ENCODE measurements at regions not wholly inside any gene's neighbourhood (a gene's known extent, or its start where the extent isn't known, plus 50 kb on each side); places are given as distances from the start of the nearest gene placed in this dataset.

DNA sequence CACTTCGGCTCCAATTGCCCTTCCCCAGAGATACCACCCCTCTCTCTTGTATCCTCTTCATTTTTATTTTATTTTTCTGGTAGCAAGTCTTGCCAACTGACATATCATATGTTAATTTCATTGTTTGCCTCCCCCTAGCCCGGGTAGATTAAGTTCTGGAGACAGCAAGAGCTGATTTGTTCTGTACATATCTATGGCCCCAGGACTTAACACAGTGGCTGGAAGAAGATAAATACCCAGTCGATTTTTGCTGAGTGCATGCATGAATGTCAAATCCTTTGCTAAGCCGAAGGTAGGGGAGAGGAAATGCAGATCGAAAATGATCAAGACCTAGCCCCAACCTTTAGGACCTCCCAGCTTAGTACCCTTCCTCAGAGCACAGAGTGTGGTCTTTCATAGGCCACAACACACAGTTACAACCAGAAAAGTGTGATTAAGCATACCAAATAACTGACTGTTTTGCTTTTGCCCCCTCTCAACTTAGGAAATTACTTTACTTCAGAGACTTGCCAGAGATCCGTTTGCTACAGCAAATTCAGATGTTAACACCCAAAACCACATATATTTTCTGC, 58.7 kb upstream of the KLF3 start:
- Histone ChIP-seq H3K9ac (ENCODE audit: low read length) (no peak overlapping the region), H3K9me3 (ENCODE audit: low read length) (no peaks in the 10 kb centered on the region), H4K20me1 (ENCODE audit: insufficient read depth) (no peaks in the 10 kb centered on the region), H3K79me2 (replicated peaks; ENCODE audit: insufficient read depth, low read length) (no peaks in the 10 kb centered on the region), H3K4me2 (ENCODE audit: low read length) (no peak overlapping the region), H3K4me3 (ENCODE audit: low read length) (no peak overlapping the region), H3K9me2 (ENCODE audit: insufficient read depth, low read length) (no peaks in the 10 kb centered on the region), H3K27ac (ENCODE audit: low read length) (no peak overlapping the region), H3K27me3 (ENCODE audit: insufficient read depth, low read depth, low read length) (no peaks in the 10 kb centered on the region), H3K36me3 (ENCODE audit: insufficient read depth, low read length) (no peaks in the 10 kb centered on the region), H3F3A (ENCODE audit: insufficient read depth, low read length, poor library complexity, severe bottlenecking) (no peaks in the 10 kb centered on the region), H2AFZ (ENCODE audit: low read depth, low read length) (no peak overlapping the region)
- TF ChIP-seq EZH2 (IDR thresholded peaks at IDR 0.05; ENCODE audit: borderline replicate concordance, insufficient read depth, low read length, poor library complexity, severe bottlenecking) (no peak), POLR2AphosphoS5 (IDR thresholded peaks at IDR 0.05) (no peak), MXI1 (conservative IDR thresholded peaks at IDR 0.05; ENCODE audit: poor library complexity, severe bottlenecking) (no peak), SMC3 (conservative IDR thresholded peaks at IDR 0.05; ENCODE audit: poor library complexity) (no peak), TAF1 (IDR thresholded peaks at IDR 0.05; ENCODE audit: low read depth) (no peak)
- TF ChIP-seq, protein P1, sequence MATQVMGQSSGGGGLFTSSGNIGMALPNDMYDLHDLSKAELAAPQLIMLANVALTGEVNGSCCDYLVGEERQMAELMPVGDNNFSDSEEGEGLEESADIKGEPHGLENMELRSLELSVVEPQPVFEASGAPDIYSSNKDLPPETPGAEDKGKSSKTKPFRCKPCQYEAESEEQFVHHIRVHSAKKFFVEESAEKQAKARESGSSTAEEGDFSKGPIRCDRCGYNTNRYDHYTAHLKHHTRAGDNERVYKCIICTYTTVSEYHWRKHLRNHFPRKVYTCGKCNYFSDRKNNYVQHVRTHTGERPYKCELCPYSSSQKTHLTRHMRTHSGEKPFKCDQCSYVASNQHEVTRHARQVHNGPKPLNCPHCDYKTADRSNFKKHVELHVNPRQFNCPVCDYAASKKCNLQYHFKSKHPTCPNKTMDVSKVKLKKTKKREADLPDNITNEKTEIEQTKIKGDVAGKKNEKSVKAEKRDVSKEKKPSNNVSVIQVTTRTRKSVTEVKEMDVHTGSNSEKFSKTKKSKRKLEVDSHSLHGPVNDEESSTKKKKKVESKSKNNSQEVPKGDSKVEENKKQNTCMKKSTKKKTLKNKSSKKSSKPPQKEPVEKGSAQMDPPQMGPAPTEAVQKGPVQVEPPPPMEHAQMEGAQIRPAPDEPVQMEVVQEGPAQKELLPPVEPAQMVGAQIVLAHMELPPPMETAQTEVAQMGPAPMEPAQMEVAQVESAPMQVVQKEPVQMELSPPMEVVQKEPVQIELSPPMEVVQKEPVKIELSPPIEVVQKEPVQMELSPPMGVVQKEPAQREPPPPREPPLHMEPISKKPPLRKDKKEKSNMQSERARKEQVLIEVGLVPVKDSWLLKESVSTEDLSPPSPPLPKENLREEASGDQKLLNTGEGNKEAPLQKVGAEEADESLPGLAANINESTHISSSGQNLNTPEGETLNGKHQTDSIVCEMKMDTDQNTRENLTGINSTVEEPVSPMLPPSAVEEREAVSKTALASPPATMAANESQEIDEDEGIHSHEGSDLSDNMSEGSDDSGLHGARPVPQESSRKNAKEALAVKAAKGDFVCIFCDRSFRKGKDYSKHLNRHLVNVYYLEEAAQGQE (IDR thresholded peaks at IDR 0.05; ENCODE audit: borderline replicate concordance) = no peak
- TF ChIP-seq, protein P2, sequence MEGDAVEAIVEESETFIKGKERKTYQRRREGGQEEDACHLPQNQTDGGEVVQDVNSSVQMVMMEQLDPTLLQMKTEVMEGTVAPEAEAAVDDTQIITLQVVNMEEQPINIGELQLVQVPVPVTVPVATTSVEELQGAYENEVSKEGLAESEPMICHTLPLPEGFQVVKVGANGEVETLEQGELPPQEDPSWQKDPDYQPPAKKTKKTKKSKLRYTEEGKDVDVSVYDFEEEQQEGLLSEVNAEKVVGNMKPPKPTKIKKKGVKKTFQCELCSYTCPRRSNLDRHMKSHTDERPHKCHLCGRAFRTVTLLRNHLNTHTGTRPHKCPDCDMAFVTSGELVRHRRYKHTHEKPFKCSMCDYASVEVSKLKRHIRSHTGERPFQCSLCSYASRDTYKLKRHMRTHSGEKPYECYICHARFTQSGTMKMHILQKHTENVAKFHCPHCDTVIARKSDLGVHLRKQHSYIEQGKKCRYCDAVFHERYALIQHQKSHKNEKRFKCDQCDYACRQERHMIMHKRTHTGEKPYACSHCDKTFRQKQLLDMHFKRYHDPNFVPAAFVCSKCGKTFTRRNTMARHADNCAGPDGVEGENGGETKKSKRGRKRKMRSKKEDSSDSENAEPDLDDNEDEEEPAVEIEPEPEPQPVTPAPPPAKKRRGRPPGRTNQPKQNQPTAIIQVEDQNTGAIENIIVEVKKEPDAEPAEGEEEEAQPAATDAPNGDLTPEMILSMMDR (IDR thresholded peaks at IDR 0.05; ENCODE audit: poor library complexity, severe bottlenecking) = no peak

DNA sequence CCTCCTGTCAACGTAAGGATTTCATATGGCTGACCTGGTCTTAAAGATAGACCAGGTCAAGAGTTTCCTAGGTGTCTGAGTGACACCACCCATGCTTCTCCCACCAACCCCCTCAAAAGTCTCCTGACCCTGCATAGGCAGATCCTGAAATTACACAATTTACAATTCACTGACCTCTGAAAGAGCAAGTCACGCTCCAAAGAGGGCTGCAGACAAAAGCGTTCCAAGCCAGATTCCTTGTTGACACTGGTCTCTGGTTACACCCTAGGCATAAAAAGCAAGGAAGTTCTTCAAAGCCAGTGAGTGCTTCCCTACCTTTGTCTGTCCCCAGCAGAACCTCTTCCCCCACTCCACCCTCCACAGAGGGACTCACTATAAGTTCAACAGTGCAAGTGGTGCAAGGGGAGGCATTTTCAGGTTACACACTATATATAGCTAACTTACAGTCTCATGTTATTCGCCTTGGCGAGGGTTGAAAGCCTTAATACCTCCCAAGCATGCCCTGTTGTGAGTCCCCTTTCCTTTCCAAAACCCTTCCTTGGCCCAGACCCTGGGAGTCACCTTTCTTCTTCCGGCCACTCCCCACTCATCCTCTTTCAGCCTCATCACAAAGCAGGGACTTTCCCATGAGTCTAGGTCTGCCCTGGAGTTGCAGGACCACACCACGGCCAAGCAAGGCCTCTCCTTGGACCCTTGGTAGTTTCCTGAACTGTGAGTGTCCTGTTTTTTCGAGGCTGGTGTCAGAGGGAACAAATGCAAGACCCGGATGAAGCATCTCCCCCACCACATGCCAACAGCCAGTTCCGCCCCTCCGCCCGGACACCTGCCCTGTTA, 58.0 kb upstream of the KLF3 start:
- Histone ChIP-seq H3K36me3 (ENCODE audit: insufficient read depth, low read length) (no peaks in the 10 kb centered on the region), H3K4me3 (ENCODE audit: low read length) (no peak overlapping the region), H3F3A (ENCODE audit: insufficient read depth, low read length, poor library complexity, severe bottlenecking) (no peaks in the 10 kb centered on the region), H3K27ac (ENCODE audit: low read length) (no peak overlapping the region), H3K27me3 (ENCODE audit: insufficient read depth, low read depth, low read length) (no peaks in the 10 kb centered on the region), H3K79me2 (replicated peaks; ENCODE audit: insufficient read depth, low read length) (no peaks in the 10 kb centered on the region), H3K4me2 (ENCODE audit: low read length) (no peak overlapping the region), H3K9me3 (ENCODE audit: low read length) (no peaks in the 10 kb centered on the region), H3K9ac (ENCODE audit: low read length) (no peak overlapping the region), H2AFZ (ENCODE audit: low read depth, low read length) (no peak overlapping the region), H3K9me2 (ENCODE audit: insufficient read depth, low read length) (no peaks in the 10 kb centered on the region), H4K20me1 (ENCODE audit: insufficient read depth) (no peaks in the 10 kb centered on the region)
- no peak for TF ChIP-seq EP300 (conservative IDR thresholded peaks at IDR 0.05; ENCODE audit: poor library complexity, severe bottlenecking)
- TF ChIP-seq, protein P1 (IDR thresholded peaks at IDR 0.05; ENCODE audit: borderline replicate concordance) = no peak
